Loucy (cell line): ENCODE measurements at regions not wholly inside any gene's neighbourhood (a gene's known extent, or its start where the extent isn't known, plus 50 kb on each side); places are given as distances from the start of the nearest gene placed in this dataset.
"Not testable (repeated sequence)": the region's sequence is repeated elsewhere in the genome, so short reads cannot be mapped to it uniquely, and the experiment has no call there.

Experiments
- EZH2phosphoT487 ChIP-seq: fragments of 200-600 bp; IDR thresholded peaks from 2 replicates; pipeline ENCODE4 v1.6.1; 2018; ENCODE audit warnings: antibody characterized with exemption, mild to moderate bottlenecking, moderate library complexity, borderline replicate concordance
- TF ChIP-seq, protein P1 (sequence below): fragments of 200-600 bp; sonication (generic); conservative IDR thresholded peaks from 2 replicates; pipeline ENCODE4 v1.5.1; 2014; ENCODE audit warnings: mild to moderate bottlenecking, antibody characterized with exemption, low read length

DNA sequence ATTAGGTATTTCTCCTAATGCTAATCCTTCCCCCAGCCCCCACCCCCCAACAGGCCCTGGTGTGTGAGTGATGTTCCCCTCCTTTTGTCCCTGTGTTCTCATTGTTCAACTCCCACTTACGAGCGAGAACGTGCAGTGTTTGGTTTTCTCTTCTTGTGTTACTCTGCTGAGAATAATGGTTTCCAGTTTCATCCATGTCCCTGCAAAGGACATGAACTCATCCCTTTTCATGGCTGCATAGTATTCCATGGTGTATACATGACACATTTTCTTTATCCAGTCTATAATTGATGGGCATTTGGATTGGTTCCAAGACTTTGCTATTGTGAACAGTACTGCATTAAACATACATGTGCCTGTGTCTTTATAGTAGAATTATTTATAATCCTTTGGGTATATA lies 138.9 kb upstream of the TMEM229A start:
- TF ChIP-seq, protein P1, sequence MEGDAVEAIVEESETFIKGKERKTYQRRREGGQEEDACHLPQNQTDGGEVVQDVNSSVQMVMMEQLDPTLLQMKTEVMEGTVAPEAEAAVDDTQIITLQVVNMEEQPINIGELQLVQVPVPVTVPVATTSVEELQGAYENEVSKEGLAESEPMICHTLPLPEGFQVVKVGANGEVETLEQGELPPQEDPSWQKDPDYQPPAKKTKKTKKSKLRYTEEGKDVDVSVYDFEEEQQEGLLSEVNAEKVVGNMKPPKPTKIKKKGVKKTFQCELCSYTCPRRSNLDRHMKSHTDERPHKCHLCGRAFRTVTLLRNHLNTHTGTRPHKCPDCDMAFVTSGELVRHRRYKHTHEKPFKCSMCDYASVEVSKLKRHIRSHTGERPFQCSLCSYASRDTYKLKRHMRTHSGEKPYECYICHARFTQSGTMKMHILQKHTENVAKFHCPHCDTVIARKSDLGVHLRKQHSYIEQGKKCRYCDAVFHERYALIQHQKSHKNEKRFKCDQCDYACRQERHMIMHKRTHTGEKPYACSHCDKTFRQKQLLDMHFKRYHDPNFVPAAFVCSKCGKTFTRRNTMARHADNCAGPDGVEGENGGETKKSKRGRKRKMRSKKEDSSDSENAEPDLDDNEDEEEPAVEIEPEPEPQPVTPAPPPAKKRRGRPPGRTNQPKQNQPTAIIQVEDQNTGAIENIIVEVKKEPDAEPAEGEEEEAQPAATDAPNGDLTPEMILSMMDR, result not testable (repeated sequence)
- not testable (repeated sequence) for TF ChIP-seq EZH2phosphoT487
